Stimulated activated CD8-positive, alpha-beta memory T cell treated with anti-CD3 and anti-CD28 coated beads, Interleukin-12 subunit alpha, Interleukin-12 subunit beta, amount 100 ng/mL, for 4 hours (primary cell): ENCODE measurements at regions not wholly inside any gene's neighbourhood (a gene's known extent, or its start where the extent isn't known, plus 50 kb on each side); places are given as distances from the start of the nearest gene placed in this dataset.
"Not testable (repeated sequence)": the region's sequence is repeated elsewhere in the genome, so short reads cannot be mapped to it uniquely, and the experiment has no call there.

Experiments
- DNase-seq: peaks from one replicate; pipeline ENCODE4 v3.0.0-alpha.2; 2020; ENCODE audit warnings: low read depth

GRCh38 chrX:43225626-43226328, 430.3 kb upstream of the MAOA start:
- DNase-seq, result no peak

- no peak for DNase-seq
These were observed 417.6 kb upstream of the MAOA start for GRCh38 chrX:43238461-43238945.

- DNase-seq, result no peak
These were observed 416.7 kb upstream of the MAOA start for GRCh38 chrX:43239356-43239755.

- no peak for DNase-seq
These were observed 400.5 kb upstream of the MAOA start for GRCh38 chrX:43255596-43255995.

GRCh38 chrX:43266487-43266886, 389.6 kb upstream of the MAOA start:
- DNase-seq, result no peak

GRCh38 chrX:43267652-43268051, 388.4 kb upstream of the MAOA start:
- no peak for DNase-seq

GRCh38 chrX:43269201-43269600, 386.9 kb upstream of the MAOA start:
- no peak for DNase-seq

- DNase-seq, result no peak
These were observed 378.2 kb upstream of the MAOA start for GRCh38 chrX:43277879-43278278.

- DNase-seq, result no peak
These were observed 377.7 kb upstream of the MAOA start for GRCh38 chrX:43278440-43278839.

GRCh38 chrX:43279341-43279808, 376.7 kb upstream of the MAOA start:
- DNase-seq, result no peak

- no peak for DNase-seq
These were observed 372.9 kb upstream of the MAOA start for GRCh38 chrX:43283187-43283586.

- not testable (repeated sequence) for DNase-seq
These were observed 344.5 kb upstream of the MAOA start for GRCh38 chrX:43311625-43312024.

- DNase-seq, result no peak
These were observed 343.1 kb upstream of the MAOA start for GRCh38 chrX:43313035-43313434.

- DNase-seq, result no peak
These were observed 341.6 kb upstream of the MAOA start for GRCh38 chrX:43314525-43314924.

- no peak for DNase-seq
These were observed 340.5 kb upstream of the MAOA start for GRCh38 chrX:43315622-43316021.

GRCh38 chrX:43316146-43316545, 340.0 kb upstream of the MAOA start:
- no peak for DNase-seq

- no peak for DNase-seq
These were observed 338.7 kb upstream of the MAOA start for GRCh38 chrX:43317378-43317777.

GRCh38 chrX:43328358-43328946, 327.6 kb upstream of the MAOA start:
- DNase-seq, result no peak

GRCh38 chrX:43333543-43333942, 322.6 kb upstream of the MAOA start:
- DNase-seq, result no peak

- no peak for DNase-seq
These were observed 310.9 kb upstream of the MAOA start for GRCh38 chrX:43345166-43345565.

- no peak for DNase-seq
These were observed 306.7 kb upstream of the MAOA start for GRCh38 chrX:43349363-43349762.

- no peak for DNase-seq
These were observed 305.2 kb upstream of the MAOA start for GRCh38 chrX:43350935-43351334.

- no peak for DNase-seq
These were observed 298.4 kb upstream of the MAOA start for GRCh38 chrX:43357741-43358140.

GRCh38 chrX:43373032-43373431, 283.1 kb upstream of the MAOA start:
- no peak for DNase-seq
